ENCODE measurements at regions not wholly inside any gene's neighbourhood (a gene's known extent, or its start where the extent isn't known, plus 50 kb on each side); places are given as distances from the start of the nearest gene placed in this dataset.
"Not testable (repeated sequence)": the region's sequence is repeated elsewhere in the genome, so short reads cannot be mapped to it uniquely, and the experiment has no call there.

- Mint-ChIP-seq H3K4me3 (no peak overlapping the region), H3K9me3 (peaks cover 0 to 17% (median 5%) of the 10 kb centered on the region in 7 donors), H3K27ac (peak overlapping the region in 1 of 3 donors; percentile 35), H3K4me1 (no peaks in the 10 kb centered on the region), H3K27me3 (no peaks in the 10 kb centered on the region), H3K36me3 (no peaks in the 10 kb centered on the region)
- Histone ChIP-seq H3K4me3 (ENCODE audit: low read depth, low read length) (no peak overlapping the region), H3K27me3 (ENCODE audit: control insufficient read depth, insufficient read depth, low read length) (no peaks in the 10 kb centered on the region), H3K27ac (ENCODE audit: insufficient read depth, low read length, poor library complexity, severe bottlenecking) (no peak overlapping the region), H3K4me1 (ENCODE audit: control insufficient read depth, insufficient read depth, low read length, poor library complexity, severe bottlenecking) (no peaks in the 10 kb centered on the region), H3K36me3 (ENCODE audit: control insufficient read depth, insufficient read depth, low read length) (no peaks in the 10 kb centered on the region), H3K9me3 (ENCODE audit: control insufficient read depth in 2 of 2, low read length in 2 of 2) (peaks cover 0 to 10% of the 10 kb centered on the region in 2 experiments)
- ATAC-seq (ENCODE audit: low read depth in 2 of 2) (no peak), DNase-seq (no peak)
Observed at GRCh38 chr11:37857726-37858125, 1259.7 kb upstream of the RAG2 start.

- H3K9me3 Mint-ChIP-seq, result peaks cover 3 to 27% (median 10%) of the 10 kb centered on the region in 7 donors
Observed at GRCh38 chr11:37849706-37850105, 1251.7 kb upstream of the RAG2 start.

DNA sequence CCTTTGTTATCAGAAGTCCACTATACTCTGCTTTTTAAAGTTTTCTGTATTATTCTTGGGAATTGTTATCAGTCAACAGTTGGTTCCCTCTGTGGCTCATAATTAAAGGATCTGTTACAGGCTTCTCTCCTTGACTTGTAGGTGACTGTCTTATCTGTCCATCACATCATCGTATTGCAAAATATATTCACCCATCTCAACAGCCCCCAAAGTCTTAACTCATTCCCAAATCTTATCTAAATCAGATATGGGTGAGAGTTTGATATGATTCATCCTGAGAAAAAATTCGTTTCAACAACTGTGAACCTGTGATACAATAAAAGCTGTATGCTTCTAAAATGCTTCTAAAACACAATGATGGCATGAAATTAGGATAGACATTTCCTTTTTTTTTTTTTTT, 1245.6 kb upstream of the RAG2 start:
- Histone ChIP-seq H3K9me3 (ENCODE audit: control insufficient read depth in 2 of 2, low read length in 2 of 2) (peaks cover 6 to 9% of the 10 kb centered on the region in 2 experiments), H3K4me1 (ENCODE audit: control insufficient read depth, insufficient read depth, low read length, poor library complexity, severe bottlenecking) (no peaks in the 10 kb centered on the region), H3K27me3 (ENCODE audit: control insufficient read depth, insufficient read depth, low read length) (no peaks in the 10 kb centered on the region), H3K4me3 (ENCODE audit: low read depth, low read length) (no peak overlapping the region), H3K36me3 (ENCODE audit: control insufficient read depth, insufficient read depth, low read length) (no peaks in the 10 kb centered on the region), H3K27ac (ENCODE audit: insufficient read depth, low read length, poor library complexity, severe bottlenecking) (no peak overlapping the region)
- no peaks in the 10 kb centered on the region for H3K27me3 Mint-ChIP-seq
- peaks cover 3 to 32% (median 10%) of the 10 kb centered on the region in 7 donors for H3K9me3 Mint-ChIP-seq
- no peaks in the 10 kb centered on the region for H3K4me1 Mint-ChIP-seq
- no peaks in the 10 kb centered on the region for H3K36me3 Mint-ChIP-seq
- ATAC-seq (ENCODE audit: low read depth in 2 of 2) (no peak), DNase-seq (no peak)
- H3K27ac Mint-ChIP-seq, result peak overlapping the region in 1 of 3 donors; percentile 76
- no peak overlapping the region for H3K4me3 Mint-ChIP-seq

More at GRCh38 chr11:37849706-37850105, 1251.7 kb upstream of the RAG2 start:
- H3K36me3 ChIP-seq (ENCODE audit: control insufficient read depth, insufficient read depth, low read length), result no peaks in the 10 kb centered on the region
- H3K4me1 ChIP-seq (ENCODE audit: control insufficient read depth, insufficient read depth, low read length, poor library complexity, severe bottlenecking), result no peaks in the 10 kb centered on the region
- H3K4me3 ChIP-seq (ENCODE audit: low read depth, low read length), result no peak overlapping the region
- Mint-ChIP-seq H3K27me3 (no peaks in the 10 kb centered on the region), H3K4me1 (no peaks in the 10 kb centered on the region), H3K4me3 (no peak overlapping the region), H3K27ac (no peak overlapping the region), H3K36me3 (no peaks in the 10 kb centered on the region)
- no peak overlapping the region for H3K27ac ChIP-seq (ENCODE audit: insufficient read depth, low read length, poor library complexity, severe bottlenecking)
- ATAC-seq (ENCODE audit: low read depth in 2 of 2) (no peak), DNase-seq (no peak)
- no peaks in the 10 kb centered on the region for H3K27me3 ChIP-seq (ENCODE audit: control insufficient read depth, insufficient read depth, low read length)
- H3K9me3 ChIP-seq (ENCODE audit: control insufficient read depth in 2 of 2, low read length in 2 of 2), result peaks cover 3 to 4% of the 10 kb centered on the region in 2 experiments

- no peak for DNase-seq
- Histone ChIP-seq H3K9me3 (ENCODE audit: control insufficient read depth in 2 of 2, low read length in 2 of 2) (peaks cover 6 to 14% of the 10 kb centered on the region in 2 experiments), H3K27me3 (ENCODE audit: control insufficient read depth, insufficient read depth, low read length) (no peaks in the 10 kb centered on the region), H3K4me1 (ENCODE audit: control insufficient read depth, insufficient read depth, low read length, poor library complexity, severe bottlenecking) (no peaks in the 10 kb centered on the region), H3K36me3 (ENCODE audit: control insufficient read depth, insufficient read depth, low read length) (no peaks in the 10 kb centered on the region), H3K27ac (ENCODE audit: insufficient read depth, low read length, poor library complexity, severe bottlenecking) (no peak overlapping the region), H3K4me3 (ENCODE audit: low read depth, low read length) (no peak overlapping the region)
- H3K27me3 Mint-ChIP-seq, result no peaks in the 10 kb centered on the region
- peaks cover 4 to 24% (median 7%) of the 10 kb centered on the region in 7 donors for H3K9me3 Mint-ChIP-seq
- H3K4me1 Mint-ChIP-seq, result no peaks in the 10 kb centered on the region
- no peak overlapping the region for H3K4me3 Mint-ChIP-seq
- no peak overlapping the region for H3K27ac Mint-ChIP-seq
- ATAC-seq (ENCODE audit: low read depth in 2 of 2), result no peak
- no peaks in the 10 kb centered on the region for H3K36me3 Mint-ChIP-seq
Observed at GRCh38 chr11:37841016-37841415, 1243.0 kb upstream of the RAG2 start.

- not testable (repeated sequence) for H3K27me3 ChIP-seq (ENCODE audit: control insufficient read depth, insufficient read depth, low read length); H3K4me1 ChIP-seq (ENCODE audit: control insufficient read depth, insufficient read depth, low read length, poor library complexity, severe bottlenecking); H3K27ac Mint-ChIP-seq; H3K27ac ChIP-seq (ENCODE audit: insufficient read depth, low read length, poor library complexity, severe bottlenecking); H3K27me3 Mint-ChIP-seq; ATAC-seq (ENCODE audit: low read depth in 2 of 2); H3K4me1 Mint-ChIP-seq; H3K36me3 ChIP-seq (ENCODE audit: control insufficient read depth, insufficient read depth, low read length); H3K4me3 ChIP-seq (ENCODE audit: low read depth, low read length); H3K36me3 Mint-ChIP-seq; DNase-seq; H3K4me3 Mint-ChIP-seq
- H3K9me3 Mint-ChIP-seq, result peaks cover 4 to 24% (median 6%) of the 10 kb centered on the region in 7 donors
- H3K9me3 ChIP-seq (ENCODE audit: control insufficient read depth in 2 of 2, low read length in 2 of 2), result peaks cover 3 to 14% of the 10 kb centered on the region in 2 experiments
Observed at GRCh38 chr11:37840345-37840744, 1242.3 kb upstream of the RAG2 start.

- Mint-ChIP-seq H3K27ac (no peak overlapping the region), H3K4me3 (no peak overlapping the region), H3K4me1 (no peaks in the 10 kb centered on the region), H3K27me3 (no peaks in the 10 kb centered on the region), H3K9me3 (peaks cover 0 to 15% (median 4%) of the 10 kb centered on the region in 7 donors), H3K36me3 (no peaks in the 10 kb centered on the region)
- H3K4me1 ChIP-seq (ENCODE audit: control insufficient read depth, insufficient read depth, low read length, poor library complexity, severe bottlenecking), result no peaks in the 10 kb centered on the region
- DNase-seq (no peak), ATAC-seq (ENCODE audit: low read depth in 2 of 2) (no peak)
- no peaks in the 10 kb centered on the region for H3K27me3 ChIP-seq (ENCODE audit: control insufficient read depth, insufficient read depth, low read length)
- H3K4me3 ChIP-seq (ENCODE audit: low read depth, low read length), result no peak overlapping the region
- no peak overlapping the region for H3K27ac ChIP-seq (ENCODE audit: insufficient read depth, low read length, poor library complexity, severe bottlenecking)
- H3K9me3 ChIP-seq (ENCODE audit: control insufficient read depth in 2 of 2, low read length in 2 of 2), result peaks cover 0 to 11% of the 10 kb centered on the region in 2 experiments
- no peaks in the 10 kb centered on the region for H3K36me3 ChIP-seq (ENCODE audit: control insufficient read depth, insufficient read depth, low read length)
Observed at GRCh38 chr11:37830529-37830928, 1232.5 kb upstream of the RAG2 start.

- Histone ChIP-seq H3K36me3 (ENCODE audit: control insufficient read depth, insufficient read depth, low read length) (no peaks in the 10 kb centered on the region), H3K27me3 (ENCODE audit: control insufficient read depth, insufficient read depth, low read length) (no peaks in the 10 kb centered on the region), H3K9me3 (ENCODE audit: control insufficient read depth in 2 of 2, low read length in 2 of 2) (peaks cover 0 to 14% of the 10 kb centered on the region in 2 experiments), H3K4me3 (ENCODE audit: low read depth, low read length) (no peak overlapping the region), H3K4me1 (ENCODE audit: control insufficient read depth, insufficient read depth, low read length, poor library complexity, severe bottlenecking) (no peaks in the 10 kb centered on the region), H3K27ac (ENCODE audit: insufficient read depth, low read length, poor library complexity, severe bottlenecking) (no peak overlapping the region)
- Mint-ChIP-seq H3K4me1 (no peaks in the 10 kb centered on the region), H3K4me3 (no peak overlapping the region), H3K27ac (no peak overlapping the region), H3K27me3 (no peaks in the 10 kb centered on the region), H3K9me3 (peaks cover 0 to 32% (median 7%) of the 10 kb centered on the region in 7 donors), H3K36me3 (no peaks in the 10 kb centered on the region)
- ATAC-seq (ENCODE audit: low read depth in 2 of 2) (no peak), DNase-seq (no peak)
Observed at GRCh38 chr11:37817727-37818270, 1219.8 kb upstream of the RAG2 start.

GRCh38 chr11:37812281-37812880, 1214.3 kb upstream of the RAG2 start:
- H3K4me1 ChIP-seq (ENCODE audit: control insufficient read depth, insufficient read depth, low read length, poor library complexity, severe bottlenecking), result no peaks in the 10 kb centered on the region
- no peak overlapping the region for H3K27ac Mint-ChIP-seq
- H3K36me3 Mint-ChIP-seq, result no peaks in the 10 kb centered on the region
- H3K36me3 ChIP-seq (ENCODE audit: control insufficient read depth, insufficient read depth, low read length), result no peaks in the 10 kb centered on the region
- no peak for ATAC-seq (ENCODE audit: low read depth in 2 of 2)
- no peaks in the 10 kb centered on the region for H3K4me1 Mint-ChIP-seq
- no peak overlapping the region for H3K4me3 ChIP-seq (ENCODE audit: low read depth, low read length)
- H3K9me3 ChIP-seq (ENCODE audit: control insufficient read depth in 2 of 2, low read length in 2 of 2), result peaks cover 0 to 22% of the 10 kb centered on the region in 2 experiments
- H3K27me3 ChIP-seq (ENCODE audit: control insufficient read depth, insufficient read depth, low read length), result no peaks in the 10 kb centered on the region
- peaks cover 0 to 17% (median 6%) of the 10 kb centered on the region in 7 donors for H3K9me3 Mint-ChIP-seq
- H3K27me3 Mint-ChIP-seq, result no peaks in the 10 kb centered on the region
- H3K27ac ChIP-seq (ENCODE audit: insufficient read depth, low read length, poor library complexity, severe bottlenecking), result no peak overlapping the region
- no peak overlapping the region for H3K4me3 Mint-ChIP-seq
- DNase-seq, result no peak
